ENCODE measurements at regions not wholly inside any gene's neighbourhood (a gene's known extent, or its start where the extent isn't known, plus 50 kb on each side); places are given as distances from the start of the nearest gene placed in this dataset.

DNA sequence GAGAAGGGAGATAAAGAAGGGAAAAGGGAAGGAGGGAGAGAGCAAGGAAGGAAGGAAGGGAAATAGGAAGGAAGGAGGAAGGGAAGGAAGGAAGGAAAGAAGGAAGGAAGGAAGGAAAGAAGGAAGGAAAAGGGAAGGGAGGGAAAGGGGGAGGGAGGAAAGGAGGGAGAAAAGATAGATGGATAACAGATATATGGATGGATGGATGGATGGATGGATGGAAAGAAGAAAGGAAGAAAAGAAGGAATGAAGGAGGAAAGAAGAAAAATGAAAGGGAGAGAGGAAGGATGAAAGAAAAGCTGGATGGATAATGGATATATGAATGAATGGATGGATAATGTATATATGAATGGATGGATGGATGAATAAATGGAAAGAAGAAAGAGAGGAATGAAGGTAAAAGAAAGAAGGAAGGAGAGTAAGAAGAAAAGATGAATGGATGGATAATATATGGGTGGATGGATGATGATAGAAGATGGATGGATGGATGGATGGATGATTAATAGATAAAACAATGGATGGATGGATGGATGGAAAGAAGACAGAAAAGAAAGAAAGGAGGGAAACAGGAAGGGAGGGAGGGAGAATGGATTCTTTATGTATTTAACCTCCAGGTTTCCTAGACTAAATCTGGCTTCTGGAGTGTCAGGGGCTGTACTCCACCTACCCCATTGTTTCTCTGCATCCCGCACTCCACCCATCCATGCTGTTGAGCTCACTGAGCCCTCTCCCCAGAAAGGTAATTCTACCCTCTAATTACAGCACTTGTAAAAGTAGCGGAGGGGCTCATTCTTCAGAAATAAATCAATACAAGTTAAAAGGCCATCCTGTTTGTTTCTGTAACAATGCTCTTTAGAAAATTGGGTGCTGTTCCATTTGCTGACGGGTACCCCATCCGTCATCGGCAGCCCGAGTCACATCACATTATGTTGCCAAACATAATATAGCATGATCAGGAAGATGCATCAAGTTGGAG, 506.1 kb downstream of the MIAT start:
- TF ChIP-seq EZH2 (optimal IDR thresholded peaks at IDR 0.05; ENCODE audit: low read depth, low read length), result no peak
- TF ChIP-seq, protein P1, sequence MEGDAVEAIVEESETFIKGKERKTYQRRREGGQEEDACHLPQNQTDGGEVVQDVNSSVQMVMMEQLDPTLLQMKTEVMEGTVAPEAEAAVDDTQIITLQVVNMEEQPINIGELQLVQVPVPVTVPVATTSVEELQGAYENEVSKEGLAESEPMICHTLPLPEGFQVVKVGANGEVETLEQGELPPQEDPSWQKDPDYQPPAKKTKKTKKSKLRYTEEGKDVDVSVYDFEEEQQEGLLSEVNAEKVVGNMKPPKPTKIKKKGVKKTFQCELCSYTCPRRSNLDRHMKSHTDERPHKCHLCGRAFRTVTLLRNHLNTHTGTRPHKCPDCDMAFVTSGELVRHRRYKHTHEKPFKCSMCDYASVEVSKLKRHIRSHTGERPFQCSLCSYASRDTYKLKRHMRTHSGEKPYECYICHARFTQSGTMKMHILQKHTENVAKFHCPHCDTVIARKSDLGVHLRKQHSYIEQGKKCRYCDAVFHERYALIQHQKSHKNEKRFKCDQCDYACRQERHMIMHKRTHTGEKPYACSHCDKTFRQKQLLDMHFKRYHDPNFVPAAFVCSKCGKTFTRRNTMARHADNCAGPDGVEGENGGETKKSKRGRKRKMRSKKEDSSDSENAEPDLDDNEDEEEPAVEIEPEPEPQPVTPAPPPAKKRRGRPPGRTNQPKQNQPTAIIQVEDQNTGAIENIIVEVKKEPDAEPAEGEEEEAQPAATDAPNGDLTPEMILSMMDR (IDR thresholded peaks at IDR 0.05; ENCODE audit: low read length), result no peak

All from MM.1S (cell line).